Panc1 (cell line): ENCODE measurements at regions not wholly inside any gene's neighbourhood (a gene's known extent, or its start where the extent isn't known, plus 50 kb on each side); places are given as distances from the start of the nearest gene placed in this dataset.

ENCODE experiments used
- ATAC-seq: fragments of 200-7000 bp; cut with Tn5 transposase; 2 replicates; pipeline ENCODE4 v1.9.1; 2020; ENCODE audit warnings: mild to moderate bottlenecking, moderate library complexity
- BruUV-seq: library from RNA; stranded (reverse); fragments of 400-500 nt; replicated peaks from 2 replicates; lab custom pipeline; 2021; lab: Mats Ljungman, UMichigan
- CTCF ChIA-PET: fragments of 300-600 bp; sonication (Branson Sonifier 250); formaldehyde crosslinking; loops from one replicate; lab custom pipeline; 2022; ENCODE audit warnings: antibody characterized with exemption; lab: Charles Lee
- POLR2A ChIA-PET: fragments of 300-600 bp; sonication (Branson Sonifier 250); formaldehyde crosslinking; loops from one replicate; lab custom pipeline; 2022; ENCODE audit warnings: antibody characterized with exemption; lab: Charles Lee
- DNase-seq: peaks from one replicate; pipeline ENCODE4 v3.0.0-alpha.2; 2010; ENCODE audit warnings: low read depth, low spot score
- H3K27ac ChIP-seq: 2 replicates; pipeline ENCODE4 v1.5.1; 2011; ENCODE audit warnings: mild to moderate bottlenecking, low read length, inconsistent platforms
- H3K27me3 ChIP-seq: fragments of 200-500 bp; sonication (Bioruptor generic); 2 replicates; pipeline ENCODE4 v1.6.0; 2014; ENCODE audit warnings: low read length, inconsistent platforms; ENCODE audit not compliant: control insufficient read depth, insufficient read depth
- H3K36me3 ChIP-seq: fragments of 200-500 bp; sonication (Bioruptor generic); 2 replicates; pipeline ENCODE4 v1.5.1; 2014; ENCODE audit warnings: inconsistent platforms, mild to moderate bottlenecking, low read length, moderate library complexity; ENCODE audit not compliant: control insufficient read depth, insufficient read depth
- H3K4me1 ChIP-seq: 2 replicates; pipeline ENCODE4 v1.5.1; 2011; ENCODE audit warnings: inconsistent platforms, mild to moderate bottlenecking, low read length, moderate library complexity; ENCODE audit not compliant: control insufficient read depth, insufficient read depth
- H3K4me3 ChIP-seq, 2 experiments: 2 replicates each; pipeline ENCODE4 v1.5.1; 2011 to 2012; ENCODE audit warnings: low read depth in 2 of 2, low read length in 2 of 2, mild to moderate bottlenecking in 2 of 2, inconsistent platforms in 1 of 2, moderate library complexity in 1 of 2
- H3K9me3 ChIP-seq: fragments of 200-500 bp; sonication (Bioruptor generic); 2 replicates; pipeline ENCODE4 v1.5.1; 2014; ENCODE audit warnings: low read depth, mild to moderate bottlenecking, inconsistent platforms, low read length, moderate library complexity; ENCODE audit not compliant: control insufficient read depth, insufficient read depth
- CTCF ChIP-seq: fragments of 450-650 bp; IDR thresholded peaks from 2 replicates; pipeline ENCODE4 v1.5.1; 2017; ENCODE audit warnings: mild to moderate bottlenecking
- POLR2AphosphoS5 ChIP-seq: IDR thresholded peaks from 2 replicates; pipeline ENCODE4 v1.6.1; 2012; ENCODE audit warnings: mild to moderate bottlenecking, low read depth, low read length, moderate library complexity
- REST ChIP-seq, 2 experiments: IDR thresholded peaks; 2 replicates each; pipeline ENCODE4 v1.6.1; 2011 to 2012; ENCODE audit warnings: low read depth in 2 of 2, control low read depth in 1 of 2, low read length in 1 of 2, mild to moderate bottlenecking in 1 of 2, moderate library complexity in 1 of 2; ENCODE audit not compliant: insufficient read depth in 1 of 2
- SIN3A ChIP-seq: IDR thresholded peaks from 2 replicates; pipeline ENCODE4 v1.6.1; 2012; ENCODE audit warnings: low read depth, mild to moderate bottlenecking, low read length, moderate library complexity, borderline replicate concordance; ENCODE audit not compliant: insufficient read depth
- TCF7L2 ChIP-seq: IDR thresholded peaks from 2 replicates; pipeline ENCODE4 v1.6.1; 2011; ENCODE audit warnings: mild to moderate bottlenecking, low read depth, low read length, inconsistent platforms
- in situ Hi-C: cut with HindIII; loops from 2 replicates; pipeline ENCODE4 v1.10.0; 2016; ENCODE audit warnings: low sequenced_read_pairs, low pct_unique_long_range_greater_than_20kb
- intact Hi-C: fragments of 100-400 bp; cut with micrococcal nuclease; formaldehyde crosslinking; loops from one replicate; pipeline ENCODE4 v1.10.0; 2022; ENCODE audit not compliant: unreplicated experiment

- no peaks in the 10 kb centered on the region for H3K4me1 ChIP-seq
- DNase-seq (no peak), ATAC-seq (no peak)
- H3K27ac ChIP-seq, result no peak overlapping the region
- H3K4me3 ChIP-seq, result no peak overlapping the region
- ChIA-PET CTCF (no interaction called here), POLR2A (no interaction called here)
- in situ Hi-C loops, result no loop called here
- intact Hi-C loops, result no loop called here
- H3K36me3 ChIP-seq, result no peaks in the 10 kb centered on the region
- no peaks in the 10 kb centered on the region for H3K9me3 ChIP-seq
- BruUV-seq, result no TSS peak
- no peak for TF ChIP-seq SIN3A
- no peak for TF ChIP-seq TCF7L2
- TF ChIP-seq CTCF, result no peak
- TF ChIP-seq REST (IDR thresholded peaks at IDR 0.05; ENCODE audit: insufficient read depth in 1 of 2, low read depth in 2 of 2, low read length in 1 of 2), result no peak
- no peak for TF ChIP-seq POLR2AphosphoS5
- no peaks in the 10 kb centered on the region; the same call in 1 of the 2 replicates for H3K27me3 ChIP-seq
Observed at GRCh38 chr15:88398011-88398410, 69.2 kb downstream of the MRPL46 start.

- H3K4me3 ChIP-seq, result no peak overlapping the region
- no peaks in the 10 kb centered on the region for H3K36me3 ChIP-seq
- ATAC-seq, result no peak
- no TSS peak for BruUV-seq
- no peaks in the 10 kb centered on the region for H3K9me3 ChIP-seq
- H3K4me1 ChIP-seq, result no peaks in the 10 kb centered on the region
- in situ Hi-C loops, result no loop called here
- POLR2A ChIA-PET, result no interaction called here
- H3K27me3 ChIP-seq, result no peaks in the 10 kb centered on the region; the same call in 1 of the 2 replicates
- no peak for TF ChIP-seq CTCF
- intact Hi-C loops, result no loop called here
- H3K27ac ChIP-seq, result no peak overlapping the region
- CTCF ChIA-PET, result no interaction called here
- DNase-seq, result no peak
Observed at GRCh38 chr15:88397506-88397905, 69.7 kb downstream of the MRPL46 start.
